CD4-positive, alpha-beta T cell treated with Interleukin-21 for 1 hour (primary cell): ENCODE measurements at regions not wholly inside any gene's neighbourhood (a gene's known extent, or its start where the extent isn't known, plus 50 kb on each side); places are given as distances from the start of the nearest gene placed in this dataset.

ENCODE experiments used
- DNase-seq: peaks from one replicate; pipeline ENCODE4 v3.0.0-alpha.2; 2020

DNA sequence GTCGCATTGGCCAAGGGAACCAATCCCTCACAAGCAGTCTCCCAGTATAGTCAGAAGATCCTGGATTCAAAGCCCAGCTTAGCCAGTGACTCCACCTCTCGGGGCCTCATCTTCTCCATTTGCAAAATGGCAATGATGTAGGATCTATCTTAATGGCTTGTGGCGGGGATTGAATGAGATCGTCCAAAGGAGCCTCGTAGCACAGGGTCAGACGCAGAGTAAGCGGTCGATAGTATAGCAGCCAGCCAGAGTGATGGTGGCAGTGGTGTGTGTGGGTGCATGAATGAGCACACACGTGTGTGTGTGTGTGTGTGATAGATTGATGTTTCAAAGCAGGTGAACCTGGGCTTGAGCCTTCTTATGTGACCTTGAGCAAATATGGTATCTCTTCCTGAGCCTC, 79.8 kb upstream of the WNT4 start:
- no peak for DNase-seq

GRCh38 chr1:22223176-22223575, 80.3 kb upstream of the WNT4 start:
- DNase-seq = no peak

GRCh38 chr1:22224091-22224490, 81.2 kb upstream of the WNT4 start:
- DNase-seq = no peak

DNA sequence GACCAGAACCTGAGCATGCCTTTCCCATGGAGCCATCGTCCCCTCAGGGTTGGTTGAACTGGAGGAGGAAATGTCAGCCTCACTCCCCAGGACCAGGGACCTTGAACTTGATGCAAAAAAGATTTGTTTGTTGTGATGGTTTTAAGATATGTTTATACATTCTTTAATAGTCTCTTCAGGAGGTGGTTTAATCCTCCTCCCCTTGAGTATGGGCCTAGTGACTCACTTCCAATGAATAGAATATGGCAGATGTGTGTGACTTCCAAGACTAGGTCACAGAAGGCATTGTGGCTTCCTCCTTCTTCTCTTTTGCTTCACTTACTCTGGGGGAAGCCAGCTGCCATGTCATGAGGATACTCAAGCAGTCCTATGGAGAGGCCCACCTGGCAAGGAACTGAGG, 81.7 kb upstream of the WNT4 start:
- DNase-seq = no peak

DNA sequence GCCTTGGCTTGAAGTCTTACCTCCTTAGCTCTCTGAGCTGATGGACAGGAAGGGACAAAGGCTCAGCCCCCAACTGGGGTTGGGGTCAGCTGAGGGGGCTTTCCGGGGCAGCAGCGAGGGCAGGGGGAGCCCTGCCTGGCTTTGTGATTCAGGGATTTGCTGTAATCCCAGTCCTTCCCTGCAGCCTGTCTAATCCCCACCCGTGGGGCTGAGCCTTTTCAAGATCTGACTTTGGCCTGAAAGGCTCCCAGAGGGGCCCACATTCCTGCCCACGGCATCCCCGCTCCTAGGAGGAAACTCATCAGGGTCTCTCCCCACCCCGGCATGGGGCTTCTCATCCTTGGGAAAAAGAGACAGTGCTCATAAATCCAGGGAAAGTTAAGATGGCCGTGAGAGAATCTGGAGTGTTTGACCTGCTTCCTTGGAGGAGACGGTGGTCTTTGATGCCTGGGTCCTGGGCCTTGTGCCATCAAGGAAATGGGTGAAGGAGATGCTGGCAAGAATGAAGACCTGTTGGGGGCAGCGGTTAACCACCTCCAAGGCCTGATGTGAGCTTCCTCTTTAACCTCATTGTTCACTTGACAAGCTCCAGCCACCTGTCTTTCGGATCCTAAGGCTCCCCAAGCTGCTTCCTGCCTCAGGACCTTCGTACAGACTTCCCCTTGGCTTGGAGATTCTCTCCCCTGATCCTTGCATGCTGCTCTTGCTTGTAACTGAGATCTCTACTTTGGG, 83.1 kb upstream of the WNT4 start:
- no peak for DNase-seq

- no peak for DNase-seq
Observed at GRCh38 chr1:22228074-22228473, 85.2 kb upstream of the WNT4 start.

GRCh38 chr1:22228505-22228911, 85.6 kb upstream of the WNT4 start:
- DNase-seq = no peak

GRCh38 chr1:22229379-22229778, 86.5 kb upstream of the WNT4 start:
- no peak for DNase-seq

- DNase-seq = no peak
Observed at GRCh38 chr1:22231068-22231593, 88.2 kb upstream of the WNT4 start.

DNA sequence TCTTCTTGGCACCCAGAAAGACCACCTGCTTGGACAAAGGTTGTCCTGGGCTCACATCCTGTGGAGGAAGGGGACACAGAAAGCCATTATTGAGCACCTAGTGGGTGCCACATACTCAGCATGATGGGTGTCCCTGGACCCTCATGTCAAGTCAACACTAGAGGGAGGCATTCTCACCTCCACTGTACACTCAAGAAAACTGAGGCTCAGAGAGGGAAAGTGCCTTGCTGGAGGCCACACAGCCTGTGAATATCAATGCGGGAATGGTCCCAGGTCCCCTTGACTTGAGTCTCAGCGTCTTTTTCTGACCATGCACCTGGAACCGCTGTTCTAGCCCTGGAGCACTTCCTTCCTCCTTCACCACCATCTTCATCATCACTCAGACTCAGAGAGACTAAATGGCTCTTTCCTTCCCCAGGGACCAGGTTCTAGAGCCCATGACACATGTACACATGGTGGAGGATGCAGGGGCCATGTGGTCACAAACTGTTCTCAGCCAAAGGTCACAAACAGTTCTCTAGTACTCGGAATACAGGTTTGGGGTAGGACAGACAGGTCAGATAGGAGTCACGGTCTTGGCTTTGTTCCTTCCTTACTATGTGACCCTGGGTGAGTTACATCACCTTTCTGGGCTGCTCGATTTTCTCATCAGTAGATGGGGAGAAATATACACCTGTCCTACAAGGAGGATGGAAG, 89.2 kb upstream of the WNT4 start:
- no peak for DNase-seq

DNA sequence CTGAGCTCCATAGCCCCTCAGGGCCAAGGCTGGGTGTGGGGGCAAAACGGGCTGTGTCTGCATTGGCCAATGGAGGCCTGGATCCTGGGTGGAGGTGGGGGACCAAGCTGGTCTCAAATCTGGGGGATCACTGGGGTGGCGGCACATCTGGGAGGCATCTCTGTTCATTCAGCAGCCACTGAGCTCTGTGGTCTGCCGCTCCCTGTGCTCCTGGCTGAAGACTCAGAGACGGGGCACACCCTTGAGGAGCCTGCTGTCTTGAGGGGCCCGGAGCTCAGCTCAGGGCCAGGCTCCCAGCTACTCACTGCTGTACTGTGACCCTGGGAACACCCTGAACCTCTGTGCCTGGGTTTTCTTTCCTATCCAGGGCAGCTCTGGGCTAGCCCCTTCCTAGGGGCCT, 90.3 kb upstream of the WNT4 start:
- DNase-seq = no peak

DNA sequence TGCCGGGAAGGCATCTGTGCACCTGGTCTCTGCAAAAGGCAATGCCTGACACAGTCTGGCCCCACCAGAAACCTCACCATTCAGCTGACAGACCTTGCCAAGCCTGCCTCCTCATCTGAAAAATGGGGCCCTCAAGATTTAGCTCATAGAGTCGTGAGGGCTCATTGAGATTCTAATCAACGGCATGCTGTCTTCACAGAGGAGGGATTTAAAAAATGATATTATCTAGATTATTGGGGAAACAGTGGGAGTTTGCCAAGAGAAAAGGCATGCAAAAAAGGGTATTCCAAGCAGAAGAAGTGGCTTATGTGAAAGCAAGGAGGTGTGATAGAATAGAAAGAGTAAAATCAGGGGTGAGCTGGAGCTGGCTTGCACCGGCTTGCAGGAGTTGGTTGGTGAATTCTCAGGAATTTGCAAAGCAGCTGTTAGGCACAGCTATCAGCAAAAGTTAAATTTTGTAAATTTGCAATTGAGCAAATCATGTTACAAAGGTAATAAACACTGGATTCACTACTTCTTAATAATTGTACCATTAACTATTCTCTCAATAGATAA, 91.7 kb upstream of the WNT4 start:
- no peak for DNase-seq

- DNase-seq = no peak
Observed at GRCh38 chr1:22236166-22236565, 93.3 kb upstream of the WNT4 start.

GRCh38 chr1:22236900-22237299, 94.0 kb upstream of the WNT4 start:
- no peak for DNase-seq

DNA sequence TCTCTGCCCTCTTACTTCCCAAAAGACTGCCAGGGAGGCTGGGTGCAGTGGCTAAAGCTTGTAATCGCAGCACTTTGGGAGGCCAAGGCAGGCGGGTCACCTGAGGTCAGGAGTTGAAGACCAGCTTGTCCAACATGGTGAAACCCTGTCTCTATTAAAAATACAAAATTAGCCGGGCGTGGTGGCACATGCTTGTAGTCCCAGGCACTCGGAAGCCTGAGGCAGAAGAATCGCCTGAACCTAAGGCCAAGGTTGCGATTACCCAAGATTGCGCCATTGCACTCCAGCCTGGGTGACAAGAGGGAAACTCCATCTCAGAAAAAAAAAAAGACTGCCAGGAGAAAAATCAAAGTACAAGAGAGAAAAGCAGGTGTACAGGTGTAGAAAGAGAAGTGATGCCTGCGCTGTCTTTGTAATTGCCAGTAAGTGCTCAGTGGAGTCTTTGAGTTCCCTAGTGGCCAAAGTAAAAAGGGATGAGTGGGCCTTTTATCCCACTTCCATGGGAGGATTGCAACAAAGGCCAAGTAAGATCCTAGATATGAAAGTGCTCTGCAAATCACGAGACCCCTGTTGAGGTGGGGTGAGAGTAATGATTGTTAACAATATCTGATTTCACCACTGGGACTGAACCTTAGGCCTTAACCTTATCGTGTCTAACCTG, 94.7 kb upstream of the WNT4 start:
- DNase-seq = no peak

DNA sequence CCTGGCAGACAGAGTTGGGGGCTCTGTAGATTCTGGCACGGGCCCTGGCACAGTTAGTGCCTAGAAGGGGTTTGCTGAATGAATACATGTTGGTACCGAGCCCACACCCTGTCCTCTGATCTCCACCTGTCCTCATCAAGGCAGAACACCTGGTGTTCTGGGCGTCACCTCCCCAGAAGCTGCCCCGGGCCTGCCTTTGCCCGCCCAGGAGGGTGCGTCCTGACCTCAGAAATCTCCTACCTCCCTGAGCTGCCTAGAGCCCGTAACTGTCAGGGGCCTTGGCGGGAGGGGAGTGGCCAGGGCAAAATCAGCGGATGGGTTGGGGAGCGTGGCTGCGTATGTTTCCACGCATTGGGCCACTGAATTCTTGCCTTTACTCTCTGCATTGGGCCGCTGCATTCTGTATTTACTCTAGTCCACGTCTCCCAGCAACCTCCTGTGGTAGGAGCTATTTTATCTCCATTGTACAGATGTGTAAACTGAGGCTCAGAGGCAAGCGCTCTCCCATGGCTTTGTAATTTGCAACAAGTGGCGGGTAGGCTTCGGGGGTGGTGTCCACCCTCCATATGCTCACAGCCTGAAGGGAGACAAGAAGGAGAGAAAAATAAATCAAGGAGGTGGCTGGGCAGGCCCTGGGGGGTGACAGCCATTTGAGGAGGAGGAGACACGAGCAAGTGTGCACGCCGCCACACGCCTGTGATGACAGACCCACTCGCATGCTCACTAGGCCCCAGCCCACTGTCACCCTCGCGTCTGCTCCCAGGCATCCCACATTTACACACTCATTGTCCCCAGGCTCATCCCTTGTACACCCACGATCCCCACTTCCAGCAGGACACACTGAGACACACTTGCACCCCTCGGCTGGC, 95.7 kb upstream of the WNT4 start:
- no peak for DNase-seq

DNA sequence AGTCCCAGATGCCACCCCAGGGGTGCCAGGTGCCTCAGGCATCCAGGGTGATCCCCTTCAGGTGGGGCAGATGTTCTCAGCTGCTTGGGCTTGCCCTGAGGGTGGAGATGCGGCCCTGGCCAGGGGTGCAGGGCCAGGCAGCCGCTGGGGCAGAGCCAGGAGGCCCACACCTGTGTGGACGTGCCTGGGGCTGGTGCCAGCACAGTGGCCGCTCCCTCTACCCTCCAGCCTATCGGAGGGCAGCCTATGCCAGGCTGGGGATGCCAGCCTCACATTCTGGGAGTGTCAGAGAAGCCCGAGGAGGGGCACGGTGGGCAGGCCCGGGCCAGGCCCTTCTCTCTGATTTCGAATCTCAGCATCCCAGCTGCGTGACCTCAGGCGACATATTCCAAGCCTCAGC, 96.5 kb upstream of the WNT4 start:
- DNase-seq = no peak

GRCh38 chr1:22241250-22241649, 98.4 kb upstream of the WNT4 start:
- DNase-seq = no peak

- no peak for DNase-seq
Observed at GRCh38 chr1:22241811-22242210, 98.9 kb upstream of the WNT4 start.

- no peak for DNase-seq
Observed at GRCh38 chr1:22245100-22245650, 102.3 kb upstream of the WNT4 start.

DNA sequence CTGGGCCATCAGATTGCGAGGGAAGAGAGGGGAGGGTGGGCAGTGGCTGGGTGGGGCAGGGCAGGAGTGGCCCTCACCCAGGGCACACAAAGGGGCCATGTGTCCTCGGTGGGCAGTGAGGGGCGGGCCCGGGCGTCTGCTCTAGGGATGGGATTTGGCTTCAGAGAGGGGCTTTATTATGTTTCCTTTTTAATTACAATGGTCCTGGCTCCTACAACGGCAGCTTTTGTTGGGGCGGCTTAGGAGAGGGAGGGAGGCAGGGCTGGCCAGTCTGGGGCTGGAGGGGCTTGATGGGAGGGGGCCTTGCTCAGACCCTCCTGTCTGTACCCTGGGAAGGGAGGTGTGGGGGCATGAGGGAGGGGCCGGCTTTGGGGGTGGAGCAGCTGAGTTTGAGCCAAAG, 102.8 kb upstream of the WNT4 start:
- no peak for DNase-seq

GRCh38 chr1:22246755-22247480, 104.0 kb upstream of the WNT4 start:
- no peak for DNase-seq
